NK-92 treated with Interleukin-12 subunit alpha and Interleukin-12 subunit beta, amount 100 ng/mL, for 24 hours (cell line): ENCODE measurements at regions not wholly inside any gene's neighbourhood (a gene's known extent, or its start where the extent isn't known, plus 50 kb on each side); places are given as distances from the start of the nearest gene placed in this dataset.
"Not testable (repeated sequence)": the region's sequence is repeated elsewhere in the genome, so short reads cannot be mapped to it uniquely, and the experiment has no call there.

Source experiments
- DNase-seq: peaks from one replicate; lab custom pipeline; 2025; lab: John Stamatoyannopoulos, UW

- no peak for DNase-seq
These were observed 60.3 kb upstream of the PTPN1 start for GRCh38 chr20:50449738-50450492.

GRCh38 chr20:50450493-50450826 is 59.7 kb upstream of the PTPN1 start:
- DNase-seq, result no peak

DNA sequence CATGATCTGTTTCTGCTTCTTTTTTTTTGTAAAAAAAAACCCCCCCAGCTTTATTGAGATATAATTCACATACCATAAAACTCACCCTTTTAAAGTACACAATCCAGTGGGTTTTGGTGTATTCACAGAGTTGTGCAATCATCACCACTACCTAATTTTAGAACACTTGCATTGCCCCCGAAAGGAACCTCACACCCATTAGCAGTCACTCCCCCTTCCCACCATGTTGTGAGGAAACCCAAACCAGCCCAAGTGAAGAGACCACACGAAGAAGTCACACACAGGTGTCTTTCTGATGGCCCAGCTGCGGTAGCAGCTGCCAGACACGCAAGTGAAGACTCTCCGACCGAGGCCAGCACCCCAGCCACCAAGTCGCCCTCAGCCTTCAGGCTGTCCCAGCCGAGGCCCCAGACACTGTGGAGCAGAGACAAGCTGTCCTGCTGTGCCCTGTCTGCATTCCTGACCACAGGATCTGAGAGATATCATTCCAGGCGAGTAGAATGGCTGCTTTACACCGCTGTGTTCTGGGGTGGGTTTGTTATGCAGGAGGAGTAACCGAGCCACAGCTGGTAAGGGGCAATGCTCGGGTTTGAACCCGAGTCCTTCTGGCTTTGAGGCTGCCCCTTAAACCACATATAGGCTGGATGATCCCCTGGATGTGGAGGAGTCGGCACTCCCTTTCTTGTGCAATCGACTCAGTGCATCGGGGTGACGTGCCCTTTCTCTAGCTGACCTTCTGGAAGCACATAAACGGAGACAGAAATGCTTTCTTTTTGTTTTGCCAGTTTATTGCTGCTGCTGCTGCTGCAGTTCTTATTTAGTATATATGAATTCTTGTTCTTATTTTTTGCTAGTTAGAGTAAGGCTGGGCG is 59.1 kb upstream of the PTPN1 start:
- DNase-seq, result peak; percentile 89

DNA sequence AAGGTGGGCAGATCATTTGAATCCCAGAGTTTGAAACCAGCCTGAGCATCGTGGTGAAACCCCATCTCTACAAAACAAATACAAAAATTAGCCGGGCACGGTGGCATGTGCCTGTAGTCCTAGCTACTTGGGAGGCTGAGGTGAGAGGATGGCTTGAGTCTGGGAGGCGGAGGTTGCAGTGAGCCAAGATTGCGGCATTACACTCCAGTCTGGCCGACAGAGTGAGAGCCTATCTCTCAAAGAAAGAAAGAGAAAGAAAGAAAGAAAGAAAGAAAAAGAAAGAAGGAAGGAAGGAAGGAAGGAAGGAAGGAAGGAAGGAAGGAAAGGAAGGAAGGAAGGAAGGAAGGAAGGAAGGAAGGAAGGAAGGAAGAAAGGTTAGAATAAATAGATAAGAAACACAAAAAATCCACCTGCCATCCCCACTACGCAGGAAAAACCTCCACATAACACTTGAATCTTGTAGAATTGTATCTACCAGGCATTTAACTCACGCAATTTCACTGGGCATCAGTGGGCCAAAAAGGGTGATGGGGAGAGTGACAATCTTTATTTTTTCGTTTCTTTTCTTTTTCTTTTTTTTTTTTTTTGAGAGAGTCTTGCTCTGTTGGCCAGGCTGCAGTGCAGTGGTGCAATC is 58.3 kb upstream of the PTPN1 start:
- DNase-seq, result peak; percentile 30

DNA sequence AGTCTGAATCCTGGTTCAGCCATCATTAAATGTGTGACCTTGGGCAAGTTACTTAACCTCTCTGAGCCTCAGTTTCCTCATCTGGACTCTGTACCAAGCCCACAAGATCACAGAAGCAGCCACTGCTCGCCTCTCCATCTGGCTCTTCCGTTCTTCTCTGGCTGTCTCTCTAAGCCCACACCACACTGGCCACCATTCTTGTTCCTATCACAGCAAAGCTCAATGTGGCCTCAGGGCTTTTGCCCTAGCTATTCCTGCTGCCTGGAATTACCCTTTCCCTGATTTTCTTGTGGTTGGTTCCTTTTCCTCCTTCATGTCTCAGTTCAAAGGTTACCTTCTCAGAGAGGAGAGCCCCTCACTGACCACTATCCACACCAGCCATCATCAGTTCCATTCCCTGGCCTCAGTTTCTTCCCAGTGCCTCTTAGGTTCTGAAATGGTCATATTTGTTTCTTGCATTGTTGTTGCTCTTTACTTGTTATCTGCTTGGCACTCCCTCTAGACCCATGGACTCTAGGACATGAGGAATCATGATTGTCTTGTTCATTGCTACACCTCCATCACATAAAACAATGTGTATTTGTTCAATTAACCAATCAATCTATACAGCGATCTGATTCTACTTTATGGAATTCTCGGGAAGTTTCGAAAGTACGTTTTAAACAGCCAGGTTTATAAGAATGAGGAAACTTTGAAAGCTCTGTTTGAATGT is 56.5 kb upstream of the PTPN1 start:
- DNase-seq, result no peak

- not testable (repeated sequence) for DNase-seq
These were observed 54.9 kb upstream of the PTPN1 start for GRCh38 chr20:50455245-50455644.

DNA sequence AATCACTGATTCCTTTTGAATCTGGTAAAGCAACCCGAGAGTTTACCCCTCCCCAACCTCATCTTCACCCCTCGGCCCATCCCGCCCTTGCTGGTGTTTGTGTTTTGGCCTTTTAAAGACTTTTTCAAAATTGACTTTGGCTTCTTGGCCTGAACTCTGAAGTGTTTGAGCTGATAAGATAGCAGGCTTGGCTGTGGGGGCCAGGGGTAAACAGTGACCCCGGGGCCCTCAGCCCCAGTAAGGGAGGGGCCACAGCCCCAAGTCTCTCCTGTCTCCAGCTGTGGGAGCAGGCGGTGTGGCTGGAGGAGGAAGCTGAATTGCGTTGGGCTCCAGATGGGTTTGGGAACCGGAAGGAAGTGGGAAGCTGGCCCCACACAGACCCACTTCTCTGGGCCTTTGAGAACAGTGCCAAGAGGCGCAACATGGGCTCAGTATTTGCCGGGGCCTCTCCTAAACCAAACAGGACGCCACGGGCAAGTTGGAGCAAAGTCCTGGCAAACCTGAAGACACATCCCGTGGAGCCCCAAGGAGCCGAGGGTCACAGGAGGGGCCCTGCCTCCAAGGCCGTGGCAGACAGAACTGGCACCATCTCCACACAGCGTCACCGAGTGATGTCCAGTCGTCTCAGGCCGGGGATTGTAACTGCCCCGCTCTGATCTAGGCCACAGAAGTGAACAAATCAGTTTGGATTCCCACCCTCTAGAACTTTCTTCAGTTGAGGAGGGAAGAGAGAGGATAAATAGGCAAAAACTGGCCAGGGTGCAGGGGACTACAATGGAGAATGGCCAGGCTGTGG is 54.3 kb upstream of the PTPN1 start:
- DNase-seq, result no peak

DNA sequence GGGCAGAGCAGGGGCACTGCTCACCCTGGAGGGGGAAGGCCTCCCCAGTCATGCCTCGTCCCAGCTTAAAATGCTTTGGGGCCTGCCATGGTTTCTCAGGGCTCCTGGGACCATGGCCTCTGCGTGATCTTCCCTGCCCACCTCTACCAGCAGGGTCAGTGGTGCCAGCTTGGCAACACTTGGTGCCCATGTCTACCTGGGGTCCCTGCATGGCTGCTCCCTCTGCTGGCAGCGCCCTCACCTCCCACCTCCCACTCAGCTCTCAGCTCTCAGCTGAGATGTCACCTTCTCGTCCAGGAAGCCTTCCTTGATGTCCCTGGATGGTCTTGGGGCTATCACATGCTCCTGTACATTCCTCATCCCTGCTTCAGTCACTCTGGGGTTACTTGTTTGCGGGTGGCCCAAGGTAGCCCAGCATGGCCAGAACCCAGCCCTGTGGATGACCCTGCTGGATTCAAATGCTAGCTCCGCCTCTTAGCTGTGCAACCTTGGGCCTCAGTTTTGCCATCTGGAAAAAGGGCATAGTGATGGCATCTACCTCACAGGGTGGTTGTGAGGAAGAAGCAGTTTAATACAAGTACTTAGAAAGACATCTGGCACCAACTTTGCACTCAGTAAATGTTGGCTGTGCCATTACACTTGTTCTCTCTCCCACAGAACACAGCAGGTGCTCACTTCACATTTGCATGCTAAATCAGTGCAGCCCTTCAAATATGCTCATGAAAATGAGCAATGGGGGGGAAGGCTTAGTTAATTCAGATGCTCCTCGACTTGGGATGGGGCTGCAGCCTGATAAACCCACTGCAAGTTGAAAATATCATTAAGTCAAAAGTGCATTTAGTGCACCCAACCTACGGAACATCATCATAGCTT is 53.5 kb upstream of the PTPN1 start:
- no peak for DNase-seq

GRCh38 chr20:50459124-50459918 is 50.9 kb upstream of the PTPN1 start:
- DNase-seq, result no peak

DNA sequence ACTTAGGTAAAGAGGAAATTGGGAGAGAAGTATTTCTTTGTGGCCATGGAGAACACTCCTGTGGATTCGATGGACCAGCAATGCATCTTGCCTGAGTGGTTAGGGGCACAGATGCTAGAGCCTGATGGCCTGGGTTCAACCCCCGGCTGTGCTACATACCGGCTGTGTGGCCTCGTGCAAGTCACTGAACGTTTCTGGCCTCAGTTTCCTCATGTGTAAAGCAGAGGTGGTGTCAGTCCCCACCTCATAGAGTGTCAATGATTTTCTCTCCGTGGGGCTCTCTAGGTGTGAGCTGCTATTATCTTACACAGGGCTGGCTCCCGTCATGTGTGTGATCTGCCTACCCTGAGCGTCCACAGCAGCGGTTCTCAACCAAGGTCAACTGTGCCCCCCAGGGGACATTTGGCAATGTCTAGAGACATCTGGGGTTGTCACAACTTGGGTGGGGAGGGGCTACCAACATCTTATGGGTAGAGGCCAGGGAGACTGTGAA is 50.0 kb upstream of the PTPN1 start:
- no peak for DNase-seq
